Neural progenitor cell (in vitro differentiated cells): ENCODE measurements at regions not wholly inside any gene's neighbourhood (a gene's known extent, or its start where the extent isn't known, plus 50 kb on each side); places are given as distances from the start of the nearest gene placed in this dataset.

Source experiments
- CTCF ChIP-seq: fragments of 200-600 bp; sonication (generic); IDR thresholded peaks from 2 replicates; pipeline ENCODE4 v1.5.1; 2017; ENCODE audit warnings: antibody characterized with exemption, mild to moderate bottlenecking
- EZH2 ChIP-seq: fragments of 200-600 bp; sonication (generic); IDR thresholded peaks from 2 replicates; pipeline ENCODE4 v1.6.1; 2017; ENCODE audit warnings: antibody characterized with exemption, mild to moderate bottlenecking, moderate library complexity

DNA sequence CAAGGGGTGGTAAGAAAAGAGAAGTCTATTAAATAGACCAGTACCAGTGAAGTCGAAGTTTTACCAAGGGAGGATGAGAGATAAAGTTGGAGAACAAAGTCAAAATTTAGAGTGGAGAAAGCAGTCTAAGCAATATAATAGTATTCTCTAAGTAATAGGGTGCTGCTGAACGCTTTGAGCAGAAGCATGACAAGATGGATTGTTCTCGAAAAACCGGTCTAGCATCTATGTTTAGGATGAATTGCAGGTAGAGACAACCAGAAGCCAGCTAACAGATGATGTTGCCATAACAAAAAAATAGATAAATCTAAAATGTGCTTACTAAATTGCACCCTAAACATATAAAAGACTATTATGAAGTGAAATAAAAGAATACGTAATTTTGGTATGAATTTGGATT is 237.0 kb downstream of the PRELID2 start:
- no peak for TF ChIP-seq CTCF
- no peak for TF ChIP-seq EZH2
